Neural progenitor cell (in vitro differentiated cells): ENCODE measurements at regions not wholly inside any gene's neighbourhood (a gene's known extent, or its start where the extent isn't known, plus 50 kb on each side); places are given as distances from the start of the nearest gene placed in this dataset.

Source experiments
- DNase-seq: peaks from one replicate; pipeline ENCODE4 v3.0.0-alpha.2; 2016; ENCODE audit warnings: low spot score
- H2AFZ ChIP-seq: fragments of 200-600 bp; sonication (generic); replicated peaks from 2 replicates; pipeline ENCODE4 v1.6.1; 2016; ENCODE audit warnings: antibody characterized with exemption
- H3F3A ChIP-seq: fragments of 200-600 bp; sonication (generic); 2 replicates; pipeline ENCODE4 v1.6.1; 2016; ENCODE audit warnings: antibody characterized with exemption, low read depth
- H3K27ac ChIP-seq: fragments of 200-600 bp; sonication (generic); 2 replicates; pipeline ENCODE4 v1.5.1; 2016; ENCODE audit warnings: mild to moderate bottlenecking
- H3K27me3 ChIP-seq: fragments of 200-600 bp; sonication (generic); 2 replicates; pipeline ENCODE4 v1.6.1; 2016; ENCODE audit warnings: mild to moderate bottlenecking, moderate library complexity
- H3K36me3 ChIP-seq: fragments of 200-600 bp; sonication (generic); 2 replicates; pipeline ENCODE4 v1.5.1; 2016
- H3K4me1 ChIP-seq: fragments of 200-600 bp; sonication (generic); 2 replicates; pipeline ENCODE4 v1.6.1; 2016; ENCODE audit warnings: mixed run types
- H3K4me2 ChIP-seq: fragments of 200-600 bp; sonication (generic); 2 replicates; pipeline ENCODE4 v1.6.1; 2016
- H3K4me3 ChIP-seq: fragments of 200-600 bp; sonication (generic); 2 replicates; pipeline ENCODE4 v1.5.1; 2016
- H3K79me2 ChIP-seq: fragments of 200-600 bp; sonication (generic); 2 replicates; pipeline ENCODE4 v1.6.1; 2016; ENCODE audit warnings: low read depth
- H3K9ac ChIP-seq: fragments of 200-600 bp; sonication (generic); 2 replicates; pipeline ENCODE4 v1.6.1; 2016
- H3K9me3 ChIP-seq: fragments of 200-600 bp; sonication (generic); 2 replicates; pipeline ENCODE4 v1.5.1; 2016; ENCODE audit warnings: low read depth
- H4K20me1 ChIP-seq: fragments of 200-600 bp; sonication (generic); 2 replicates; pipeline ENCODE4 v1.6.1; 2016; ENCODE audit warnings: low read depth
- H3K27ac Mint-ChIP-seq: 3 replicates; pipeline ENCODE4 v1.8.0; 2021; ENCODE audit warnings: mixed read lengths
- H3K27me3 Mint-ChIP-seq: 2 replicates; pipeline ENCODE4 v1.8.0; 2022; ENCODE audit warnings: low read depth, mild to moderate bottlenecking, inconsistent platforms, moderate library complexity, mixed read lengths; ENCODE audit not compliant: insufficient read depth
- H3K36me3 Mint-ChIP-seq: 3 replicates; pipeline ENCODE4 v1.8.0; 2021; ENCODE audit warnings: mixed read lengths
- H3K4me1 Mint-ChIP-seq: 3 replicates; pipeline ENCODE4 v1.8.0; 2021; ENCODE audit warnings: mixed read lengths
- H3K4me3 Mint-ChIP-seq: 3 replicates; pipeline ENCODE4 v1.8.0; 2021; ENCODE audit warnings: mild to moderate bottlenecking, moderate library complexity, mixed read lengths
- H3K9me3 Mint-ChIP-seq: 3 replicates; pipeline ENCODE4 v1.8.0; 2020; ENCODE audit warnings: mixed read lengths
- EZH2 ChIP-seq: fragments of 200-600 bp; sonication (generic); IDR thresholded peaks from 2 replicates; pipeline ENCODE4 v1.6.1; 2017; ENCODE audit warnings: antibody characterized with exemption, mild to moderate bottlenecking, moderate library complexity
- EZH2phosphoT487 ChIP-seq: fragments of 200-600 bp; sonication (generic); IDR thresholded peaks from 2 replicates; pipeline ENCODE4 v1.6.1; 2017; ENCODE audit warnings: antibody characterized with exemption
- TF ChIP-seq, protein P1 (sequence below): fragments of 200-600 bp; sonication (generic); IDR thresholded peaks from 2 replicates; pipeline ENCODE4 v1.5.1; 2017; ENCODE audit warnings: antibody characterized with exemption, mild to moderate bottlenecking

GRCh38 chr2:76211991-76212985 is 501.6 kb upstream of the GCFC2 start:
- Histone ChIP-seq H2AFZ (peak overlapping the region; percentile 26), H3K27me3 (no peaks in the 10 kb centered on the region), H3K9me3 (no peaks in the 10 kb centered on the region), H3K4me2 (no peak overlapping the region), H3K4me1 (no peaks in the 10 kb centered on the region), H3K36me3 (no peaks in the 10 kb centered on the region), H3F3A (no peaks in the 10 kb centered on the region), H3K9ac (no peak overlapping the region), H4K20me1 (no peaks in the 10 kb centered on the region), H3K27ac (no peak overlapping the region), H3K79me2 (no peaks in the 10 kb centered on the region), H3K4me3 (no peak overlapping the region)
- H3K4me3 Mint-ChIP-seq: no peak overlapping the region
- H3K27me3 Mint-ChIP-seq: no peaks in the 10 kb centered on the region
- no peaks in the 10 kb centered on the region for H3K9me3 Mint-ChIP-seq
- H3K36me3 Mint-ChIP-seq: no peaks in the 10 kb centered on the region
- DNase-seq: no peak
- H3K4me1 Mint-ChIP-seq: no peaks in the 10 kb centered on the region
- no peak overlapping the region for H3K27ac Mint-ChIP-seq
- TF ChIP-seq EZH2 (no peak), EZH2phosphoT487 (no peak)
- TF ChIP-seq, protein P1, sequence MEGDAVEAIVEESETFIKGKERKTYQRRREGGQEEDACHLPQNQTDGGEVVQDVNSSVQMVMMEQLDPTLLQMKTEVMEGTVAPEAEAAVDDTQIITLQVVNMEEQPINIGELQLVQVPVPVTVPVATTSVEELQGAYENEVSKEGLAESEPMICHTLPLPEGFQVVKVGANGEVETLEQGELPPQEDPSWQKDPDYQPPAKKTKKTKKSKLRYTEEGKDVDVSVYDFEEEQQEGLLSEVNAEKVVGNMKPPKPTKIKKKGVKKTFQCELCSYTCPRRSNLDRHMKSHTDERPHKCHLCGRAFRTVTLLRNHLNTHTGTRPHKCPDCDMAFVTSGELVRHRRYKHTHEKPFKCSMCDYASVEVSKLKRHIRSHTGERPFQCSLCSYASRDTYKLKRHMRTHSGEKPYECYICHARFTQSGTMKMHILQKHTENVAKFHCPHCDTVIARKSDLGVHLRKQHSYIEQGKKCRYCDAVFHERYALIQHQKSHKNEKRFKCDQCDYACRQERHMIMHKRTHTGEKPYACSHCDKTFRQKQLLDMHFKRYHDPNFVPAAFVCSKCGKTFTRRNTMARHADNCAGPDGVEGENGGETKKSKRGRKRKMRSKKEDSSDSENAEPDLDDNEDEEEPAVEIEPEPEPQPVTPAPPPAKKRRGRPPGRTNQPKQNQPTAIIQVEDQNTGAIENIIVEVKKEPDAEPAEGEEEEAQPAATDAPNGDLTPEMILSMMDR: no peak

DNA sequence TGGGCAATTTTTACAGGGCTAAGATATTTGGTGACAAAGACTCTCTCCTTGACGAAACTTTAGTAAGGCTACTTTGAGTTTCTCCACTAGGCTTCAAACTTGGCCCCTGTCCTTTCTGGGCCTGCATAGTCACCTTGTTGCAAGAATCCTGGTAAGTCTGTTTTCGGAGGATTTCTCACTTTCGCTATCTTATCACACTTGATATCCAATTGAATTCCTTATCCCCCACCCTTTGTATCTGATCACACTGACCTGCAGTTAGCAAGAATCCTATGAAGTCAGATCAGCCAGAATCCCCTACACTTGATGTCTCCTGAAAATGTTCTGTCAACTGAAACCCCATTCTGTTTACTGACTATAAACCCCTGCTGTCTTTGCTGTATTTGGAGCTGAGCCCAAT is 499.8 kb upstream of the GCFC2 start:
- no peaks in the 10 kb centered on the region for H3K9me3 ChIP-seq
- no peak for DNase-seq
- H3K4me3 ChIP-seq: no peak overlapping the region
- no peaks in the 10 kb centered on the region for H4K20me1 ChIP-seq
- no peaks in the 10 kb centered on the region for H3K9me3 Mint-ChIP-seq
- no peak overlapping the region for H3K27ac ChIP-seq
- H3K4me1 Mint-ChIP-seq: no peaks in the 10 kb centered on the region
- no peaks in the 10 kb centered on the region for H3K79me2 ChIP-seq
- H3K27me3 ChIP-seq: no peaks in the 10 kb centered on the region
- no peaks in the 10 kb centered on the region for H3K27me3 Mint-ChIP-seq
- no peak overlapping the region for H3K9ac ChIP-seq
- H2AFZ ChIP-seq: no peak overlapping the region
- no peaks in the 10 kb centered on the region for H3K4me1 ChIP-seq
- TF ChIP-seq EZH2phosphoT487 (no peak), EZH2 (no peak)
- TF ChIP-seq, protein P1: no peak
- H3K27ac Mint-ChIP-seq: no peak overlapping the region
- no peaks in the 10 kb centered on the region for H3F3A ChIP-seq
- H3K36me3 Mint-ChIP-seq: no peaks in the 10 kb centered on the region
- H3K4me2 ChIP-seq: no peak overlapping the region
- no peaks in the 10 kb centered on the region for H3K36me3 ChIP-seq
- no peak overlapping the region for H3K4me3 Mint-ChIP-seq

- no peak for TF ChIP-seq EZH2phosphoT487
- TF ChIP-seq EZH2: no peak
- TF ChIP-seq, protein P1: no peak
- Histone ChIP-seq H3K4me2 (no peak overlapping the region), H3K4me3 (no peak overlapping the region)
These were observed 493.3 kb upstream of the GCFC2 start for GRCh38 chr2:76204048-76204447.

More at GRCh38 chr2:76204048-76204447, 493.3 kb upstream of the GCFC2 start:
- Histone ChIP-seq H2AFZ (no peak overlapping the region), H4K20me1 (no peaks in the 10 kb centered on the region), H3K79me2 (no peaks in the 10 kb centered on the region), H3K9me3 (no peaks in the 10 kb centered on the region), H3K27ac (no peak overlapping the region), H3K36me3 (no peaks in the 10 kb centered on the region), H3K27me3 (no peaks in the 10 kb centered on the region), H3K9ac (no peak overlapping the region), H3F3A (no peaks in the 10 kb centered on the region), H3K4me1 (no peaks in the 10 kb centered on the region)
- no peaks in the 10 kb centered on the region for H3K27me3 Mint-ChIP-seq
- H3K4me1 Mint-ChIP-seq: no peaks in the 10 kb centered on the region
- no peaks in the 10 kb centered on the region for H3K9me3 Mint-ChIP-seq
- H3K36me3 Mint-ChIP-seq: no peaks in the 10 kb centered on the region
- H3K27ac Mint-ChIP-seq: no peak overlapping the region
- no peak overlapping the region for H3K4me3 Mint-ChIP-seq
- DNase-seq: no peak
